Neural cell (in vitro differentiated cells): ENCODE measurements at regions not wholly inside any gene's neighbourhood (a gene's known extent, or its start where the extent isn't known, plus 50 kb on each side); places are given as distances from the start of the nearest gene placed in this dataset.

Source experiments
- CTCF ChIP-seq: fragments of 450-650 bp; IDR thresholded peaks from 2 replicates; pipeline ENCODE4 v1.5.1; 2014; ENCODE audit warnings: antibody characterized with exemption, mild to moderate bottlenecking, moderate library complexity; ENCODE audit not compliant: poor library complexity, severe bottlenecking
- EP300 ChIP-seq: fragments of 450-650 bp; conservative IDR thresholded peaks from 2 replicates; pipeline ENCODE4 v1.6.1; 2014; ENCODE audit warnings: antibody characterized with exemption, mild to moderate bottlenecking, moderate library complexity; ENCODE audit not compliant: poor library complexity, severe bottlenecking
- MXI1 ChIP-seq: fragments of 450-650 bp; conservative IDR thresholded peaks from 2 replicates; pipeline ENCODE4 v1.6.1; 2014; ENCODE audit warnings: antibody characterized with exemption, mild to moderate bottlenecking; ENCODE audit not compliant: poor library complexity, severe bottlenecking
- POLR2AphosphoS5 ChIP-seq: IDR thresholded peaks from 2 replicates; pipeline ENCODE4 v1.6.1; 2012

- TF ChIP-seq CTCF (no peak), EP300 (no peak), POLR2AphosphoS5 (no peak), MXI1 (no peak)
Measured at GRCh38 chr7:131208777-131209176, 118.9 kb upstream of the MKLN1 start.
